Duodenal mucosa (tissue), 2 donors: ENCODE measurements at regions not wholly inside any gene's neighbourhood (a gene's known extent, or its start where the extent isn't known, plus 50 kb on each side); places are given as distances from the start of the nearest gene placed in this dataset.

Source experiments
- H3K27ac ChIP-seq: one replicate; pipeline ENCODE4 v1.7.0; 2013; ENCODE audit warnings: low read depth, low read length
- H3K27me3 ChIP-seq, 2 donors: one replicate each; pipeline ENCODE4 v1.7.0; 2013; ENCODE audit warnings: low read length in 2 of 2, control low read depth in 1 of 2; ENCODE audit not compliant: insufficient read depth in 2 of 2, control insufficient read depth in 1 of 2
- H3K36me3 ChIP-seq, 2 donors: one replicate each; pipeline ENCODE4 v1.7.0; 2013; ENCODE audit warnings: low read length in 2 of 2, control low read depth in 1 of 2; ENCODE audit not compliant: insufficient read depth in 2 of 2, control insufficient read depth in 1 of 2
- H3K4me1 ChIP-seq, 2 donors: one replicate each; pipeline ENCODE4 v1.7.0; 2013; ENCODE audit warnings: low read length in 2 of 2, control low read depth in 1 of 2; ENCODE audit not compliant: insufficient read depth in 2 of 2, control insufficient read depth in 1 of 2
- H3K4me3 ChIP-seq, 2 donors: one replicate each; pipeline ENCODE4 v1.7.0; 2013; ENCODE audit warnings: low read length in 2 of 2, low read depth in 1 of 2
- H3K9ac ChIP-seq, 2 donors: one replicate each; pipeline ENCODE4 v1.7.0; 2013; ENCODE audit warnings: low read length in 2 of 2, low read depth in 1 of 2
- H3K9me3 ChIP-seq, 2 donors: one replicate each; pipeline ENCODE4 v1.7.0; 2013; ENCODE audit warnings: low read length in 2 of 2, control low read depth in 1 of 2; ENCODE audit not compliant: control insufficient read depth in 1 of 2

- Histone ChIP-seq H3K27me3 (no peaks in the 10 kb centered on the region), H3K4me1 (peaks cover 15 to 23% of the 10 kb centered on the region in 2 donors), H3K9me3 (no peaks in the 10 kb centered on the region), H3K4me3 (peak overlapping the region in 1 of 2 donors; percentile 50), H3K36me3 (no peaks in the 10 kb centered on the region), H3K27ac (no peak overlapping the region), H3K9ac (peak overlapping the region in 1 of 2 donors; percentile 43)
Observed at GRCh38 chr6:139846538-139847456, 472.3 kb upstream of the CITED2 start.

GRCh38 chr6:139844907-139845306 is 470.5 kb upstream of the CITED2 start:
- no peaks in the 10 kb centered on the region for H3K27me3 ChIP-seq
- peaks cover 19 to 31% of the 10 kb centered on the region in 2 donors for H3K4me1 ChIP-seq
- H3K36me3 ChIP-seq: no peaks in the 10 kb centered on the region
- H3K27ac ChIP-seq: no peak overlapping the region
- no peaks in the 10 kb centered on the region for H3K9me3 ChIP-seq
- H3K9ac ChIP-seq: no peak overlapping the region
- H3K4me3 ChIP-seq: no peak overlapping the region

- H3K27me3 ChIP-seq: no peaks in the 10 kb centered on the region
- no peak overlapping the region for H3K9ac ChIP-seq
- peaks cover 10 to 27% of the 10 kb centered on the region in 2 donors for H3K4me1 ChIP-seq
- no peak overlapping the region for H3K27ac ChIP-seq
- H3K9me3 ChIP-seq: peaks cover 0 to 4% of the 10 kb centered on the region in 2 donors
- peak overlapping the region in 1 of 2 donors; percentile 41 for H3K4me3 ChIP-seq
- H3K36me3 ChIP-seq: no peaks in the 10 kb centered on the region
Observed at GRCh38 chr6:139841794-139842215, 467.4 kb upstream of the CITED2 start.

GRCh38 chr6:139839506-139840156 is 465.2 kb upstream of the CITED2 start:
- no peaks in the 10 kb centered on the region for H3K36me3 ChIP-seq
- H3K9ac ChIP-seq: no peak overlapping the region
- peaks cover 0 to 4% of the 10 kb centered on the region in 2 donors for H3K9me3 ChIP-seq
- peak overlapping the region; percentile 16 to 54 for H3K4me3 ChIP-seq
- H3K27me3 ChIP-seq: no peaks in the 10 kb centered on the region
- peaks cover 4 to 17% of the 10 kb centered on the region in 2 donors for H3K4me1 ChIP-seq
- H3K27ac ChIP-seq: no peak overlapping the region

GRCh38 chr6:139834232-139834631 is 459.8 kb upstream of the CITED2 start:
- Histone ChIP-seq H3K27me3 (no peaks in the 10 kb centered on the region), H3K9me3 (peaks cover 0 to 4% of the 10 kb centered on the region in 2 donors), H3K4me1 (no peaks in the 10 kb centered on the region), H3K9ac (no peak overlapping the region), H3K36me3 (no peaks in the 10 kb centered on the region), H3K27ac (no peak overlapping the region), H3K4me3 (no peak overlapping the region)

- Histone ChIP-seq H3K4me3 (no peak overlapping the region), H3K27me3 (no peaks in the 10 kb centered on the region), H3K36me3 (no peaks in the 10 kb centered on the region), H3K9ac (no peak overlapping the region), H3K27ac (no peak overlapping the region), H3K4me1 (no peaks in the 10 kb centered on the region), H3K9me3 (no peaks in the 10 kb centered on the region)
Observed at GRCh38 chr6:139833592-139833991, 459.1 kb upstream of the CITED2 start.

- H3K9me3 ChIP-seq: no peaks in the 10 kb centered on the region
- H3K27ac ChIP-seq: no peak overlapping the region
- no peaks in the 10 kb centered on the region for H3K36me3 ChIP-seq
- H3K27me3 ChIP-seq: no peaks in the 10 kb centered on the region
- H3K4me3 ChIP-seq: no peak overlapping the region
- no peaks in the 10 kb centered on the region for H3K4me1 ChIP-seq
- no peak overlapping the region for H3K9ac ChIP-seq
Observed at GRCh38 chr6:139832493-139833305, 458.3 kb upstream of the CITED2 start.

- Histone ChIP-seq H3K27me3 (no peaks in the 10 kb centered on the region), H3K4me1 (no peaks in the 10 kb centered on the region), H3K27ac (no peak overlapping the region), H3K4me3 (no peak overlapping the region), H3K36me3 (no peaks in the 10 kb centered on the region), H3K9me3 (no peaks in the 10 kb centered on the region), H3K9ac (no peak overlapping the region)
Observed at GRCh38 chr6:139829576-139829975, 455.1 kb upstream of the CITED2 start.

- Histone ChIP-seq H3K4me3 (no peak overlapping the region), H3K27me3 (no peaks in the 10 kb centered on the region), H3K36me3 (no peaks in the 10 kb centered on the region), H3K9ac (no peak overlapping the region), H3K27ac (no peak overlapping the region), H3K9me3 (no peaks in the 10 kb centered on the region), H3K4me1 (no peaks in the 10 kb centered on the region)
Observed at GRCh38 chr6:139828751-139829519, 454.5 kb upstream of the CITED2 start.
